Neural progenitor cell (in vitro differentiated cells): ENCODE measurements at regions not wholly inside any gene's neighbourhood (a gene's known extent, or its start where the extent isn't known, plus 50 kb on each side); places are given as distances from the start of the nearest gene placed in this dataset.

Experiments
- CTCF ChIP-seq: fragments of 200-600 bp; sonication (generic); IDR thresholded peaks from 2 replicates; pipeline ENCODE4 v1.5.1; 2017; ENCODE audit warnings: antibody characterized with exemption, mild to moderate bottlenecking
- EZH2 ChIP-seq: fragments of 200-600 bp; sonication (generic); IDR thresholded peaks from 2 replicates; pipeline ENCODE4 v1.6.1; 2017; ENCODE audit warnings: antibody characterized with exemption, mild to moderate bottlenecking, moderate library complexity

GRCh38 chr11:33642461-33643166 lies 58.0 kb downstream of the C11orf91 start:
- TF ChIP-seq EZH2, result no peak
- TF ChIP-seq CTCF, result no peak
